PC-3 (cell line): ENCODE measurements at regions not wholly inside any gene's neighbourhood (a gene's known extent, or its start where the extent isn't known, plus 50 kb on each side); places are given as distances from the start of the nearest gene placed in this dataset.

Experiments used
- ATAC-seq: fragments of 200-7000 bp; cut with Tn5 transposase; 2 replicates; pipeline ENCODE4 v1.9.1; 2020; ENCODE audit warnings: mild to moderate bottlenecking, moderate library complexity
- BruUV-seq: library from RNA; stranded (reverse); fragments of 400-500 nt; replicated peaks from 2 replicates; lab custom pipeline; 2021; lab: Mats Ljungman, UMichigan
- CTCF ChIA-PET: fragments of 300-600 bp; sonication (Branson Sonifier 250); formaldehyde crosslinking; loops from one replicate; lab custom pipeline; 2022; ENCODE audit warnings: antibody characterized with exemption; lab: Charles Lee
- POLR2A ChIA-PET: fragments of 300-600 bp; sonication (Branson Sonifier 250); formaldehyde crosslinking; loops from one replicate; lab custom pipeline; 2022; ENCODE audit warnings: antibody characterized with exemption; ENCODE audit not compliant: unreplicated experiment; lab: Charles Lee
- DNase-seq: peaks from one replicate; pipeline ENCODE4 v3.0.0-alpha.2; 2015
- H2AFZ ChIP-seq: fragments of 300-600 bp; sonication (generic); 2 replicates; pipeline ENCODE4 v1.6.0; 2016; ENCODE audit warnings: antibody characterized with exemption, low read length
- H3F3A ChIP-seq: fragments of 300-600 bp; sonication (generic); one replicate; pipeline ENCODE4 v1.6.0; 2017; ENCODE audit warnings: antibody characterized with exemption, low read length, control low read depth, mild to moderate bottlenecking; ENCODE audit not compliant: unreplicated experiment
- H3K27ac ChIP-seq: fragments of 300-600 bp; sonication (generic); 2 replicates; pipeline ENCODE4 v1.5.1; 2016; ENCODE audit warnings: mild to moderate bottlenecking, low read length
- H3K27me3 ChIP-seq: fragments of 300-600 bp; sonication (generic); 2 replicates; pipeline ENCODE4 v1.6.1; 2016; ENCODE audit warnings: low read length, mixed read lengths
- H3K36me3 ChIP-seq: fragments of 300-600 bp; sonication (generic); 2 replicates; pipeline ENCODE4 v1.6.1; 2016; ENCODE audit warnings: low read depth, mixed run types, low read length, mixed read lengths
- H3K4me1 ChIP-seq: fragments of 300-600 bp; sonication (generic); 2 replicates; pipeline ENCODE4 v1.5.1; 2016; ENCODE audit warnings: low read length; ENCODE audit not compliant: insufficient read depth
- H3K4me2 ChIP-seq: fragments of 300-600 bp; sonication (generic); 2 replicates; pipeline ENCODE4 v1.6.0; 2016; ENCODE audit warnings: low read length
- H3K4me3 ChIP-seq: fragments of 300-600 bp; sonication (generic); 2 replicates; pipeline ENCODE4 v1.5.1; 2016; ENCODE audit warnings: mild to moderate bottlenecking, low read length, mixed read lengths
- H3K79me2 ChIP-seq: fragments of 300-600 bp; sonication (generic); 2 replicates; pipeline ENCODE4 v1.6.1; 2017; ENCODE audit warnings: low read length, mixed read lengths
- H3K9ac ChIP-seq: fragments of 300-600 bp; sonication (generic); 2 replicates; pipeline ENCODE4 v1.6.0; 2016; ENCODE audit warnings: mild to moderate bottlenecking, low read length
- H3K9me2 ChIP-seq: fragments of 300-600 bp; sonication (generic); replicated peaks from 2 replicates; pipeline ENCODE4 v1.6.1; 2016; ENCODE audit warnings: mixed run types, low read length, mixed read lengths
- H3K9me3 ChIP-seq: fragments of 300-600 bp; sonication (generic); 2 replicates; pipeline ENCODE4 v1.6.1; 2016; ENCODE audit warnings: low read length, mixed read lengths
- H4K20me1 ChIP-seq: fragments of 300-600 bp; sonication (generic); 2 replicates; pipeline ENCODE4 v1.6.1; 2016; ENCODE audit warnings: low read length, mixed read lengths
- EZH2 ChIP-seq: fragments of 300-600 bp; sonication (generic); IDR thresholded peaks from one replicate; pipeline ENCODE4 v1.6.1; 2017; ENCODE audit warnings: antibody characterized with exemption, mild to moderate bottlenecking, low read length; ENCODE audit not compliant: unreplicated experiment
- EZH2phosphoT487 ChIP-seq: fragments of 300-600 bp; sonication (generic); IDR thresholded peaks from 2 replicates; pipeline ENCODE4 v1.6.1; 2018; ENCODE audit warnings: mild to moderate bottlenecking, antibody characterized with exemption, low read length, borderline replicate concordance
- intact Hi-C: fragments of 100-400 bp; cut with micrococcal nuclease; formaldehyde crosslinking; loops from 2 replicates; pipeline ENCODE4 v1.9.0; 2023
- TF ChIP-seq, protein P1 (sequence below): fragments of 300-600 bp; sonication (generic); conservative IDR thresholded peaks from 2 replicates; pipeline ENCODE4 v1.5.1; 2017; ENCODE audit warnings: antibody characterized with exemption, low read depth, mild to moderate bottlenecking, low read length

DNA sequence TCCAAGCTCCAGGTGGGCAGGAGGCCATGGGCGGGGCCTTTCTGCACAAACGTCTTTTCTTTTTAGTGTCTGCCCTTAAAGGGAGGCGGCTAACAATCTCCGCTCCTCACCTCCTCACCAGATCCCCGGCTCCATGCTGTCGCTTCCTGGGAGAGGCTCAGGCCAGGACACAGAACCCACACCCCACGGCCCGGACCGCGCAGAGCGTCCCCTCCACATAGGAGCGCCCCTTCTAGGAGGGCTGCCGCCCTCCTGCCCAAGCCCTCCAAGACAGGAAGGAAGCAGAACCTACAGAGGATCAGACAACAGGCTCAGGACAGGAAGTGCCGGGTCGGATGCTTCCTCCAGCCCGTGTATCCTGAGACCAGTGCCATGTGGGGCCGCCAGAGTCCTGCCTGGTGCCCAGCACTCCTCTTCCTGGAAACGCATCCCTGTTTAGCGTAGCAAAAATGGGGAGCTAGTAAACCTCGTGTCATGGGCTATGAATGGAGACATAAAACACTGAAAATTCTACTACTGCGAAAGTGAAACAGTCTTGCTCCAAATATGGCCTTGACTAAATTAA is 83.2 kb upstream of the ATP10A start:
- ATAC-seq = no peak
- H3K36me3 ChIP-seq = no peaks in the 10 kb centered on the region
- TF ChIP-seq EZH2 = no peak
- TF ChIP-seq, protein P1, sequence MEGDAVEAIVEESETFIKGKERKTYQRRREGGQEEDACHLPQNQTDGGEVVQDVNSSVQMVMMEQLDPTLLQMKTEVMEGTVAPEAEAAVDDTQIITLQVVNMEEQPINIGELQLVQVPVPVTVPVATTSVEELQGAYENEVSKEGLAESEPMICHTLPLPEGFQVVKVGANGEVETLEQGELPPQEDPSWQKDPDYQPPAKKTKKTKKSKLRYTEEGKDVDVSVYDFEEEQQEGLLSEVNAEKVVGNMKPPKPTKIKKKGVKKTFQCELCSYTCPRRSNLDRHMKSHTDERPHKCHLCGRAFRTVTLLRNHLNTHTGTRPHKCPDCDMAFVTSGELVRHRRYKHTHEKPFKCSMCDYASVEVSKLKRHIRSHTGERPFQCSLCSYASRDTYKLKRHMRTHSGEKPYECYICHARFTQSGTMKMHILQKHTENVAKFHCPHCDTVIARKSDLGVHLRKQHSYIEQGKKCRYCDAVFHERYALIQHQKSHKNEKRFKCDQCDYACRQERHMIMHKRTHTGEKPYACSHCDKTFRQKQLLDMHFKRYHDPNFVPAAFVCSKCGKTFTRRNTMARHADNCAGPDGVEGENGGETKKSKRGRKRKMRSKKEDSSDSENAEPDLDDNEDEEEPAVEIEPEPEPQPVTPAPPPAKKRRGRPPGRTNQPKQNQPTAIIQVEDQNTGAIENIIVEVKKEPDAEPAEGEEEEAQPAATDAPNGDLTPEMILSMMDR = no peak
- no peak for TF ChIP-seq EZH2phosphoT487
- H3K27me3 ChIP-seq = no peaks in the 10 kb centered on the region
- no peaks in the 10 kb centered on the region for H3K79me2 ChIP-seq
- POLR2A ChIA-PET = no interaction called here
- H3K4me1 ChIP-seq = peaks cover 3% of the 10 kb centered on the region; the same call in 1 of the 2 replicates
- H4K20me1 ChIP-seq = no peaks in the 10 kb centered on the region
- no peaks in the 10 kb centered on the region for H3F3A ChIP-seq
- no peaks in the 10 kb centered on the region for H3K9me3 ChIP-seq
- no peak overlapping the region for H3K4me3 ChIP-seq
- no peak overlapping the region for H3K9ac ChIP-seq
- intact Hi-C loops = loop anchor here (10.0 kb wide), 1 partner anchor 138 kb away; no protein-coding TSS in a partner anchor
- CTCF ChIA-PET = no interaction called here
- no peak overlapping the region for H3K4me2 ChIP-seq
- DNase-seq = no peak
- no peaks in the 10 kb centered on the region for H3K9me2 ChIP-seq
- H3K27ac ChIP-seq = no peak overlapping the region
- H2AFZ ChIP-seq = no peak overlapping the region
- BruUV-seq = no TSS peak

DNA sequence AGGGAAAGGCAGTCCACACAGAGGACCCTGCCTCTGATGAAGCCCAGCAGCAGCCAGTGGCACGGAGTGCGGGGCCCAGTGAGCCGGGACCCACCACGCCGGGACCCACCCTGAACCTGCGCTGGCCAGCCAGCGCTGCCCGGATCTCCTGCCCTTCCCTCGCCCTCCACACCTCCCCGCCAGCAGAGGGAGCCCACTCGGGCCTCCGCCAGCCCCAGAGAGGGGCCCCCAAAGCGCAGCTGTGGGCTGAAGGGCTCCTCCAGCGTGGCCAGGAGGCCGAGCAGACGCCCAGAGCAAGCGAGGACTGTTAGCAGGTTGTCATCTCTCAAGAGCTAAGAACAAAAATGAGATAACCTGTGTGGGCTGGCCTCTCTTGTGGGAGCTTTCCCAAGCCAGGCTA is 81.3 kb upstream of the ATP10A start:
- CTCF ChIA-PET = no interaction called here

DNA sequence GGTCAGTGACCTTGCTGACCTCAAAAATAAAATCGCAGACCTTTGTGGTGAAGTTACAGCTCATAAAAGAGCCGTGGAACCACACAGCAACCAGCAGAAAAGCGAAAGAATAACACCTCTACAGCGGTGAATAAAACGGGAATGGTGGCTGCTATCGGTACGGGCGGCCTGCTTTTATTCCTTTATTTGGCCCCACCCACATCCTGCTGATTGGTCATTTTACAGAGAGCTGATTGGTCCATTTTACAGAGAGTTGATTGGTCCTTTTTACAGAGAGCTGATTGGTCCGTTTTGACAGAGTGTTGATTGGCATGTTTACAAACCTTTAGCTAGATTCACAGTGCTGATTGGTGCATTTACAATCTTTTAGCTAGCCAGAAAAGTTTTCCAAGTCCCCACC is 80.7 kb upstream of the ATP10A start:
- no TSS peak for BruUV-seq
- ChIA-PET CTCF (no interaction called here), POLR2A (no interaction called here)
- intact Hi-C loops = loop anchor here (10.0 kb wide), 1 partner anchor 141 kb away; no protein-coding TSS in a partner anchor
- Histone ChIP-seq H3K36me3 (no peaks in the 10 kb centered on the region), H3F3A (no peaks in the 10 kb centered on the region), H3K9ac (no peak overlapping the region), H3K4me3 (no peak overlapping the region), H4K20me1 (no peaks in the 10 kb centered on the region), H3K4me2 (no peak overlapping the region), H3K9me3 (no peaks in the 10 kb centered on the region), H3K4me1 (peaks cover 3% of the 10 kb centered on the region; the same call in 1 of the 2 replicates), H3K79me2 (no peaks in the 10 kb centered on the region), H3K27me3 (no peaks in the 10 kb centered on the region), H3K9me2 (no peaks in the 10 kb centered on the region), H3K27ac (no peak overlapping the region), H2AFZ (no peak overlapping the region)
- ATAC-seq (no peak), DNase-seq (no peak)
- TF ChIP-seq EZH2 = no peak
- TF ChIP-seq EZH2phosphoT487 = no peak
- TF ChIP-seq, protein P1 = no peak

More for the DNA sequence above, 81.3 kb upstream of the ATP10A start:
- POLR2A ChIA-PET = no interaction called here
- peaks cover 3% of the 10 kb centered on the region; the same call in 1 of the 2 replicates for H3K4me1 ChIP-seq
- no peaks in the 10 kb centered on the region for H3K27me3 ChIP-seq
- H3K9ac ChIP-seq = no peak overlapping the region
- no peak overlapping the region for H3K27ac ChIP-seq
- H3K9me2 ChIP-seq = no peaks in the 10 kb centered on the region
- H3K9me3 ChIP-seq = no peaks in the 10 kb centered on the region
- H3F3A ChIP-seq = no peaks in the 10 kb centered on the region
- no peaks in the 10 kb centered on the region for H3K79me2 ChIP-seq
- H3K36me3 ChIP-seq = no peaks in the 10 kb centered on the region
- BruUV-seq = no TSS peak
- H2AFZ ChIP-seq = no peak overlapping the region
- no peak overlapping the region for H3K4me3 ChIP-seq
- no peak overlapping the region for H3K4me2 ChIP-seq
- intact Hi-C loops = loop anchor here (10.0 kb wide), 1 partner anchor 140 kb away; no protein-coding TSS in a partner anchor
- no peaks in the 10 kb centered on the region for H4K20me1 ChIP-seq
- ATAC-seq (no peak), DNase-seq (no peak)
- TF ChIP-seq EZH2 = no peak
- TF ChIP-seq, protein P1 = peak; percentile 29; the same call in 1 of the 2 replicates
